Smooth muscle cell (in vitro differentiated cells): ENCODE measurements at regions not wholly inside any gene's neighbourhood (a gene's known extent, or its start where the extent isn't known, plus 50 kb on each side); places are given as distances from the start of the nearest gene placed in this dataset.

Experiments used
- DNase-seq: peaks from one replicate; lab custom pipeline; 2025; ENCODE audit not compliant: unreplicated experiment; lab: John Stamatoyannopoulos, UW
- H2AFZ ChIP-seq: fragments of 200-600 bp; sonication (generic); 2 replicates; pipeline ENCODE4 v1.6.0; 2016; ENCODE audit warnings: antibody characterized with exemption, low read depth, mild to moderate bottlenecking
- H3F3A ChIP-seq: fragments of 200-600 bp; sonication (generic); 2 replicates; pipeline ENCODE4 v1.6.0; 2017; ENCODE audit warnings: antibody characterized with exemption, low read depth
- H3K27ac ChIP-seq: fragments of 200-600 bp; sonication (generic); 2 replicates; pipeline ENCODE4 v1.5.1; 2016; ENCODE audit warnings: low read depth, mild to moderate bottlenecking
- H3K27me3 ChIP-seq: fragments of 200-600 bp; sonication (generic); 2 replicates; pipeline ENCODE4 v1.6.1; 2016; ENCODE audit warnings: low read depth, mild to moderate bottlenecking
- H3K36me3 ChIP-seq: fragments of 200-600 bp; sonication (generic); 2 replicates; pipeline ENCODE4 v1.5.1; 2016; ENCODE audit warnings: low read depth
- H3K4me1 ChIP-seq: fragments of 200-600 bp; sonication (generic); 2 replicates; pipeline ENCODE4 v1.5.1; 2016; ENCODE audit warnings: low read depth
- H3K4me2 ChIP-seq: fragments of 200-600 bp; sonication (generic); 2 replicates; pipeline ENCODE4 v1.6.0; 2016; ENCODE audit warnings: mild to moderate bottlenecking
- H3K4me3 ChIP-seq: fragments of 200-600 bp; sonication (generic); 2 replicates; pipeline ENCODE4 v1.5.1; 2016; ENCODE audit warnings: mild to moderate bottlenecking
- H3K79me2 ChIP-seq: fragments of 200-600 bp; sonication (generic); 2 replicates; pipeline ENCODE4 v1.6.0; 2016; ENCODE audit warnings: low read depth, mild to moderate bottlenecking
- H3K9ac ChIP-seq: fragments of 200-600 bp; sonication (generic); 2 replicates; pipeline ENCODE4 v1.6.0; 2016; ENCODE audit warnings: low read depth
- H3K9me3 ChIP-seq: fragments of 200-600 bp; sonication (generic); replicated peaks from 2 replicates; pipeline ENCODE4 v1.5.1; 2016; ENCODE audit warnings: low read depth
- H4K20me1 ChIP-seq: fragments of 200-600 bp; sonication (generic); 2 replicates; pipeline ENCODE4 v1.6.0; 2016; ENCODE audit warnings: low read depth
- WGBS: methylation state at CpG from one replicate; pipeline ENCODE4 v1.1.7; 2016; ENCODE audit warnings: low lambda C conversion rate; 5-methylcytosine and 5-hydroxymethylcytosine counted together
- TF ChIP-seq, protein P1 (sequence below): fragments of 200-600 bp; sonication (generic); IDR thresholded peaks from 2 replicates; pipeline ENCODE4 v1.5.1; 2017; ENCODE audit warnings: borderline replicate concordance, mild to moderate bottlenecking, antibody characterized with exemption; ENCODE audit not compliant: insufficient read depth, poor library complexity, severe bottlenecking

GRCh38 chr17:14950686-14951085, 314.4 kb downstream of the PMP22 start:
- no peak for DNase-seq
- Histone ChIP-seq H3K79me2 (no peaks in the 10 kb centered on the region), H3K4me1 (no peaks in the 10 kb centered on the region), H3K4me3 (no peak overlapping the region), H3K9ac (no peak overlapping the region), H3F3A (no peaks in the 10 kb centered on the region), H3K4me2 (no peak overlapping the region), H3K9me3 (no peaks in the 10 kb centered on the region), H3K36me3 (no peaks in the 10 kb centered on the region), H4K20me1 (no peaks in the 10 kb centered on the region), H3K27me3 (no peaks in the 10 kb centered on the region), H3K27ac (no peak overlapping the region), H2AFZ (no peak overlapping the region)
- WGBS, result 89% methylated on average over 2 of the region's 2 CpGs
- TF ChIP-seq, protein P1, sequence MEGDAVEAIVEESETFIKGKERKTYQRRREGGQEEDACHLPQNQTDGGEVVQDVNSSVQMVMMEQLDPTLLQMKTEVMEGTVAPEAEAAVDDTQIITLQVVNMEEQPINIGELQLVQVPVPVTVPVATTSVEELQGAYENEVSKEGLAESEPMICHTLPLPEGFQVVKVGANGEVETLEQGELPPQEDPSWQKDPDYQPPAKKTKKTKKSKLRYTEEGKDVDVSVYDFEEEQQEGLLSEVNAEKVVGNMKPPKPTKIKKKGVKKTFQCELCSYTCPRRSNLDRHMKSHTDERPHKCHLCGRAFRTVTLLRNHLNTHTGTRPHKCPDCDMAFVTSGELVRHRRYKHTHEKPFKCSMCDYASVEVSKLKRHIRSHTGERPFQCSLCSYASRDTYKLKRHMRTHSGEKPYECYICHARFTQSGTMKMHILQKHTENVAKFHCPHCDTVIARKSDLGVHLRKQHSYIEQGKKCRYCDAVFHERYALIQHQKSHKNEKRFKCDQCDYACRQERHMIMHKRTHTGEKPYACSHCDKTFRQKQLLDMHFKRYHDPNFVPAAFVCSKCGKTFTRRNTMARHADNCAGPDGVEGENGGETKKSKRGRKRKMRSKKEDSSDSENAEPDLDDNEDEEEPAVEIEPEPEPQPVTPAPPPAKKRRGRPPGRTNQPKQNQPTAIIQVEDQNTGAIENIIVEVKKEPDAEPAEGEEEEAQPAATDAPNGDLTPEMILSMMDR, result no peak

GRCh38 chr17:14950216-14950615, 314.9 kb downstream of the PMP22 start:
- 73% methylated on average over 3 of the region's 3 CpGs for WGBS
- Histone ChIP-seq H3K9ac (no peak overlapping the region), H3K79me2 (no peaks in the 10 kb centered on the region), H2AFZ (no peak overlapping the region), H3K4me3 (no peak overlapping the region), H3K27me3 (no peaks in the 10 kb centered on the region), H3K4me1 (no peaks in the 10 kb centered on the region), H3K36me3 (no peaks in the 10 kb centered on the region), H3K9me3 (no peaks in the 10 kb centered on the region), H3K4me2 (no peak overlapping the region), H4K20me1 (no peaks in the 10 kb centered on the region), H3F3A (no peaks in the 10 kb centered on the region), H3K27ac (no peak overlapping the region)
- no peak for DNase-seq
- TF ChIP-seq, protein P1, result no peak

- Histone ChIP-seq H3K9ac (no peak overlapping the region), H3K4me2 (no peak overlapping the region), H3F3A (no peaks in the 10 kb centered on the region), H3K4me3 (no peak overlapping the region), H3K9me3 (no peaks in the 10 kb centered on the region), H4K20me1 (no peaks in the 10 kb centered on the region), H3K4me1 (no peaks in the 10 kb centered on the region), H3K36me3 (no peaks in the 10 kb centered on the region), H2AFZ (no peak overlapping the region), H3K27me3 (no peaks in the 10 kb centered on the region), H3K79me2 (no peaks in the 10 kb centered on the region), H3K27ac (no peak overlapping the region)
- no peak for DNase-seq
- WGBS, result 94% methylated on average over 2 of the region's 2 CpGs
- TF ChIP-seq, protein P1, result no peak
Observed at GRCh38 chr17:14947671-14948070, 317.5 kb downstream of the PMP22 start.

- no peaks in the 10 kb centered on the region for H3K36me3 ChIP-seq
- no peaks in the 10 kb centered on the region for H3K79me2 ChIP-seq
- no peak overlapping the region for H3K4me2 ChIP-seq
- no peak overlapping the region for H3K9ac ChIP-seq
- no peak overlapping the region for H3K27ac ChIP-seq
- H3F3A ChIP-seq, result no peaks in the 10 kb centered on the region
- TF ChIP-seq, protein P1, result no peak
- H2AFZ ChIP-seq, result no peak overlapping the region
- H3K9me3 ChIP-seq, result no peaks in the 10 kb centered on the region
- no peaks in the 10 kb centered on the region for H3K4me1 ChIP-seq
- 92% methylated on average over 7 of the region's 7 CpGs for WGBS
- no peaks in the 10 kb centered on the region for H3K27me3 ChIP-seq
- DNase-seq, result no peak
- H4K20me1 ChIP-seq, result no peaks in the 10 kb centered on the region
- H3K4me3 ChIP-seq, result no peak overlapping the region
Observed at GRCh38 chr17:14946481-14946880, 318.6 kb downstream of the PMP22 start.
